Fibroblast of gingiva (primary cell): ENCODE measurements at regions not wholly inside any gene's neighbourhood (a gene's known extent, or its start where the extent isn't known, plus 50 kb on each side); places are given as distances from the start of the nearest gene placed in this dataset.

Experiments
- DNase-seq: peaks from one replicate; pipeline ENCODE4 v3.0.0-alpha.2; 2011; ENCODE audit warnings: low read depth

DNA sequence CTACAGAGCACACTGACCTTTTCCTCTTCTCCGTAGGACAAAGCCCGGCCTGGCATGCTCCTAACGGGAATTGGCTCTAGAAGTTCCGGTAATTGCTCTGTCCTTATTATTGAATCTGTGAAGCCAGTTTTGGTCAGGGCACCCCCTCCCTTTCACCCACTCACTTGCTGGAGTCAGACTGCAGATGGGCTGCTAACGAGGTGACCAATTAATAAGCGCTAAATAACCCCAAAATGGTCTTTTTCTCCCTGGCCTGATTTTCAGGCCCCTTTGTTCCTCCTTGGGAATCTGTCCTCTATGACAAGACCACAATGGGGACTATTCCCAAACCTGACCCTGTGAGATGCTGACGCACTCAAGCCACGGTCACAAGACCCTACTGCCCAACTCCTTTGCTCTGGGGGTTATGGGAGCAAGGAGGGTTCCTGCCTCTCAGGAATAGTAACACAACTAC lies 610.0 kb upstream of the CADM1 start:
- DNase-seq, result no peak

GRCh38 chr11:116112087-116112935 lies 608.1 kb upstream of the CADM1 start:
- DNase-seq, result no peak

DNA sequence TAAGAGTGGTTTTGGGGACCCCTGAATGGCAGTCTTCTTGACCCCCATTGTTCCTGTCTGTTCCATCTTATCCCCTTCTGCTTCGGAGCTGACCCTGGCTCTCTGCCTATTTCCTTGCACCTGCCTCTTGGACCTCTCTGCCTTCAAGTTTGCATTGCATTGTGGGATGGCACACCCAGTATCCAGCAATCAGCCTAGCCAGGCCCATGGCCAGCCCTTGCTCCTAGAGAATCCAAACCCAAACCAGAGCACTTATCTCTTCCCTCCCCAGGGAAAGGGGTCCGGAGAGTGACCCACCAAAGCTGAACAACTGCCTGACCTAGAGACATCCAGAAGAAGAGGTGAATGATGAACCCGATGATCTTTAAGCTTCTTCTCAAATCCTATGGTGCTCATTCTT lies 607.3 kb upstream of the CADM1 start:
- no peak for DNase-seq

DNA sequence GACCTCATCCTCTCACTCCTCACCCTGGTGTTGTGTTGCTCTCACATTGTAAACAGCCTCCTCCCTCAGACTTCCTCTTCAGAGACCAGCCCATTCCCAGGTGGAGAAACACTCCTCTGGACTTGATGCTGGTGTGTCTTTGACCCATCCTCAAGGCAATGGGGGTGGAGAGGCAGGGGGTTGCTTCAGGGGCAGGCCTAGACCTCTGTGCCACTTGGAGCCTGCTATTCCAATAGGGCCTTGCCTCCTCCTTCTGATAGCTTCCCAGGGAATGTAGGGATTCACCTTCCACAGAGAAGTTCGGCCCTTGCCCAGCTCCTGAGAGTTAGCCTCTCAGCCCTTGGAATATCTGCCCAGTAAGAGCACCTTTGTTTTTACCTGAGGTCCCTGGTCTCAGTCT lies 606.6 kb upstream of the CADM1 start:
- DNase-seq, result no peak

- DNase-seq, result no peak
These were observed 606.1 kb upstream of the CADM1 start for GRCh38 chr11:116110356-116110755.

DNA sequence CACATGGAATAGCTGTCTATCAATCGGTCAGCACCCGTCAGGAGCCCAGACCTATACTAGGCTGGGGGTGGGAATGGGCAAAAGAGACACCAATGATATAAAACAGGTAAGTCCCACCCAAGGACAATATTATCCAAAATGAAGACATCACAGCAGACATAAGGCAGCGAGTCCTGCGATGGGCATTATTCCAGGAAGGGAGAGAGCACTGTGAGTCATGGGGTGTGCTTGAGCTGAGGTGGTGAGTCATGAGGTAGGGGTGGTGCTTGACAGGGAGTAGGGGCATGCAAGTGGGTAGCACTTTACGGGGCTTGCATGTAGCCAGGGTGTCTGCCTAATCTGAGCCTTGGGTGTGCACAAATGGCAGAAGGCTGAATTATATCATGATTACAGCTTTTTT lies 605.0 kb upstream of the CADM1 start:
- DNase-seq, result no peak

DNA sequence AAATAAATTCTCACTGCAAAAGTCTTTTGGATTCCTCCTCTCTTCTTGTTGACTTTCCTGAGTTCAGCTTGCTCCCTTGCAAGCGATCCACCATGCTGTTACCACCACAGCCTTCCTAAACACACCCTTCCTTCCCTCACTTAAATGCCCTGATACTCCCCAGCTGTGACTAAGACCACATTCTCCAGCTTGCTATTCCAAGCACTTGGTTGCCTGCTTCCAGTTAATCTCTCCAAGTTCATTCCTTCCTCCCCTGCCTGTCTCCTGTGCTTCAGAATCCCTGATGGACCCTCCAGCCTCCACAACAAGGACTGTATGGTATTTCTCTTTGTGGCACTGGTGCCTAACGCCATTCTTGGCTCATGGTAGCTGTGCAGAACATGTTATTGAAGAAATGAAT lies 603.9 kb upstream of the CADM1 start:
- no peak for DNase-seq

- no peak for DNase-seq
These were observed 603.0 kb upstream of the CADM1 start for GRCh38 chr11:116107229-116107628.

DNA sequence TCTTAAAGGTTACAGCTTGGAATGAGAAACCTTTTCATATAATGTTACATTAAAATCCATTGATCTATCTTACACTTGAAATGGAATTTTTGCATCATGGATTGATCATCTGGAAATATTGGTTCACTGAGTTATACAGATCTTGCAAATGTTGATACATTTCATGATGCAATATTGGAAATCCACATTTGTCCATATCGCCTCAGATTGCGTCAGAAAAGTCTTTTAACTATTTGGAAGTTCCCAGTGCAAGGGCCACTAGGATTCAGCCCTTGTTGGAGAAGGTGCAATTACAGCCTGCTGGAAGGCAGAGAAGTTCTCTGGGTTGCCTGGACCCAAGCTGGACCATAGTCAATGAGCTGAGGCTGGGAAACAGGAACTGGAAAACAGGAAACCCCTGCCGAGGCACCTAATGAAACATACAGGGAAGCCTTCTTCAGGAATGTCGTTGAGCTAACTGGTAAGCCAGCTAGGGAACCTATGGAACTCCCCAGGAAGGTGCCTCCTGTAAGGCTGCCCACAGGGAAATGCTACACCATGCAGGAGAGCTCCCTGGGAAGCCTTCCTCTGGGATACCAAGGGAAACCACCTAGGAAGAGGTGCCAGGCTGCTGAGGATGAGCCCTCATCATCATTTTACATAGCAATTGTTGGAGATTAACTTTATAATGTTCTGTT lies 600.4 kb upstream of the CADM1 start:
- DNase-seq, result no peak

- no peak for DNase-seq
These were observed 597.7 kb upstream of the CADM1 start for GRCh38 chr11:116101902-116102301.

- DNase-seq, result no peak
These were observed 595.8 kb upstream of the CADM1 start for GRCh38 chr11:116100016-116100415.

DNA sequence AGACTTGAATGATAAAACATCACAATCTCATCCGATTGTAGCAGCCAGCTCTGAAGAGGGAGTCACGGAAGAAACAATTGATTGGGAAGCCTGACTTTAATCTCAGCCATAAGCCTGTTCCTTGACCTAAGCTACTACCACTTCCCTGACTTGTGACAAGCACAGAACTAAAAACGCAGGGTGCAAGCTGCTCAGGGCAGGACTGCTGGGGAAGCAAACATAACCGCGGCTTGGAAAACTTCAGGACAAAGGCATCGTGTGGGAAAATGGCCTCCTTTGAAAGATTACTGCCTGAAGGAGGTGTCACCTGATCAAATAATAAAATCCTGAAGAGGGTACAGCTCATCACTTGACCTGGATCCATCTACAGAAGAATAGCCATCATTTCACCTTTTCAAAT lies 595.3 kb upstream of the CADM1 start:
- no peak for DNase-seq

- no peak for DNase-seq
These were observed 592.2 kb upstream of the CADM1 start for GRCh38 chr11:116096272-116096995.

GRCh38 chr11:116093481-116094270 lies 589.5 kb upstream of the CADM1 start:
- no peak for DNase-seq

GRCh38 chr11:116093065-116093464 lies 588.9 kb upstream of the CADM1 start:
- DNase-seq, result no peak

GRCh38 chr11:116086426-116086825 lies 582.2 kb upstream of the CADM1 start:
- no peak for DNase-seq

DNA sequence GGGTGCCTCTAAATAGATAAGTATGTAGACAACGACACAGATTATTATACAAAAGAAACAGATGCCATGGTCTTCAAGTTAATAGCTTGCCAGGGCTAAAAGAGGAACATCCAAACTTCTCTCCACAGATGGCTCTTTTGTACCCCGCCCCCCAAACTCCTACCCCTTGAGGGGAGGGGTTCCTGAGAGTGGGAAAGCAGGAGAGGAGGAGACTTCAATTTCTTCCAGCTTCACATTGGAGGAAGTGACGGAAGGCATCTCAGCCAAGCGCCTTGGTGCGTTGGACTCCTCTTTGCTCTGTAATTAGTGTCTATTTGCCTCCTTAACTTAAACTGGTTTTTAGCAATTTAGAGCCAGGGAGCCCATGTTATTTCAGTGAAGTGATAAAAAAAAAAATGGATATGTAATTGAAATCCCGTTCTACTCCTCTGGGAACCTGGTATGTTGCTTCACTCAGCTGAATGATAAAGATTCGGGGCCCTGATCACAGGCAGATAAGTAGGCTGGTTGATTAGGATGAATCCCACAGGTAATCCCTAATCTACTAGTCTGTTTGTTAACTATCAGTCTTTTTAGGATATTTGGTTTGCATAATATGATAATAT lies 580.9 kb upstream of the CADM1 start:
- DNase-seq, result no peak

GRCh38 chr11:116084511-116084910 lies 580.3 kb upstream of the CADM1 start:
- no peak for DNase-seq

DNA sequence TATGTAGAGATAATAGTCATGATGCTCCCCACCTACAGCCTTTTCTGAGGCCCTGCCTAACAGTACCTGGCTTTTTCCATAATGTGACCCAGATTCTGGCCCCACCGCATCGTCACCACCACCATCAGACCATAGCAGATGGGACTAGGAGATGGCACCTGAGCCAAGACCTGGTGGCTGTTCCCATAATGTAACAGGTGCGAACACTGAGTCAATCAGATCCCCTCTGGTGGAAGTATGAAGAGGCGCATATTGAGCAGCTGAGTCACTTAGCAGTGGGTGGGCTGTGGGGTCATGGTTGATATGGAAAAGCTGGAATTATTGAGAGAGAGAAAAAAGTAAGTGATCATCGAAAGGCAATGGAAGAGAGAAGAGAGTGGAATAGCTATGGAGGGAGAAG lies 578.0 kb upstream of the CADM1 start:
- DNase-seq, result no peak

DNA sequence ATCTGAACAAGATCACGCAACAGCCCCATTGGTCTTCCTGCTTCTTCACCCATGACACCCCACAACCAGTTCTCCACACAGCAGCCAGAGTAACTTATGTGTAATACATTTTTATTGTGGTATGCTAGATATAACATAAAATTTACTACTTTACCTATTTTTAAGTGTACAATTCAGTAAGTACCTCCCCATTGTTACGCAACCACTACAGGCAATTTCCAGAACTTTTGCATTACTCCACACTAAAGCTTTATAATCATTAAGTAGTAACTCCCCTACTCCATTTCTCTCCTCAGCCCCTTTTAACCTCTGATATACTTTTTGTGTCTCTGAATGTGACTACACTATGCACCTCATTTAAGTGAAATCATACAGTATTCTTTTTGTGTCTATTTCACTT lies 575.4 kb upstream of the CADM1 start:
- no peak for DNase-seq

DNA sequence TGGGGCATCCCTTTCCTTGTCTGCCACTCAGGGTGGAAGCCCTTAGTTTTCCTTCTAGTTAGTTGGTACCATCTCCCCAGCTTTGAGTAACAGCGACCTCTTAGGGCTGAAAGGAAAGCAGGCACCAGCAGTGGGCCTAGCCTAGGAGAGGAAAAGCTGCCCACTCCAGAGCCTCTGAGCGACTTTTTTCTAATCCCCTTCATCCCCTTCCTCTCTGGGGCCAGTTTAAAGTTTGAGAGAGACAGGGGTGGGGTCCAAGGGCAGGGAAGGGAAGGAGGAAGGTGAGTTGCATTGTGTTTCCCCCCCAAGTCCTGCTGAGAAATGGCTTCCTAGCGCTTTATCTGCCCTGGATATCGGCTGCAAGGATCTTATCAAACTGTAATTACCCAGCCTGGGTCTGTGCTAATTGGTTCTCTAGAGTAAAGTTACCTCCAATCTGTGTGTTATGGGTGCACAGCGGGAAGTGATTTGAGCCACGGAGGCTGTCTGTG lies 573.9 kb upstream of the CADM1 start:
- DNase-seq, result no peak

GRCh38 chr11:116077092-116077491 lies 572.9 kb upstream of the CADM1 start:
- no peak for DNase-seq
